HG03457 (cell line): ENCODE measurements at regions not wholly inside any gene's neighbourhood (a gene's known extent, or its start where the extent isn't known, plus 50 kb on each side); places are given as distances from the start of the nearest gene placed in this dataset.
"Not testable (repeated sequence)": the region's sequence is repeated elsewhere in the genome, so short reads cannot be mapped to it uniquely, and the experiment has no call there.

Experiments
- ATAC-seq: cut with Tn5 transposase; IDR thresholded peaks from one replicate; pipeline ENCODE4 v1.9.1; 2021; ENCODE audit warnings: moderate number of reproducible peaks; ENCODE audit not compliant: unreplicated experiment

DNA sequence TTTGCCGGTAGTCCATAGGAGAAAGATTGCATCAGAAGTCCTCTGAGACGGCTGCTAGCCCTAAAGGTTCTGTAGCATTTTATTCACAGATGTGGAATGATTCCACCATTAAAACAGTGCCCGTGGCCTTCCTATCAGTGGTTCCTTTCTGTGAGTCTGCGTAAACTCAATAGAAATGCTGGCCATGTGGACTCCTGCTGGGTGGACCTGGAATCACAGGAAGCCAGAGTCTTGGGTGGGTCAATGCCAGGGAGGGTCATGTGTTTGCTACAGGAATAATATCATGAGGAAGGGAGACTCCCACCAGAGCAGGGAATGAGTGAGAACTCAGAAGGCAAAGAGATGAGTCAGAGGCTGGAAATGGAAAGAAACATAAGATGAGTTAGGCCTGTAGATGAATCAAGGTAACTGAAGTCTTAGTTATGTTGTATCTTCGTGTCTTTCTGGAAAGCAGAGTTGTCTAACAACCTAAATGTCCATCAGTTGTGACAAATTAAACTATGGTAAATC, 410.4 kb upstream of the AUTS2 start:
- no peak for ATAC-seq

DNA sequence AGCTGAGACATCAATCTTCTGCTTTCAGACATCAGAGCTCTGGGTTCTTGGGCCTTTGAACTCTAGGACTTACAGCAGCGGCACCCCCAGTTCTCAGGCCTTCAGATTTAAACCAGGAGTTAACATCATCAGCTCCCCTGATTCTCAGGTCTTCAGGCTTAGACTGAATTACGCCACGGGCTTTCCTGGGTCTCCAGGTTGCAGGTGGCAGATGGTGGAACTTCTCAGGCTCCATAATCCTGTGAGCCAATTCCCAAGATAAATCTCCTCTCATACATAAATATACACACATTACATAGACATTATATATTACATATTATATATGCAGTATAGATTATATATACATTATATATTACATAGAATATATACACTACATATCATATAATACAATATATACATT, 408.9 kb upstream of the AUTS2 start:
- no peak for ATAC-seq

DNA sequence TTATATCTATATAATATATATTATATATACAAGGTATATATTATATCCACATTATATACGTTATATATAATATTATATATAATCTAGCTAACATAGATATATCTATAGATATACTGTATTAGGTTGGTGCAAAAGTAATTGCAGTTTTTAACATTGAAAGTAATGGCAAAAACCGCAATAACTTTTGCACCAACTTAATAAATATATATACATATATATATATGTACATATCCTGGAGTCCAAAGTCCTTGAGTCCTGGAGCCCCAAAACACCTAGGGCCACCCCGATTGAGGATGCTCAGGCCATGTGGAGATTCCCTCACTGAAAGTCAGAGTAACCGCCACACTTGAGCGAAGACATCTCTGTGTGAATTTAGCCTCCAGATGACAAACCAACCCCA, 408.2 kb upstream of the AUTS2 start:
- ATAC-seq, result no peak

DNA sequence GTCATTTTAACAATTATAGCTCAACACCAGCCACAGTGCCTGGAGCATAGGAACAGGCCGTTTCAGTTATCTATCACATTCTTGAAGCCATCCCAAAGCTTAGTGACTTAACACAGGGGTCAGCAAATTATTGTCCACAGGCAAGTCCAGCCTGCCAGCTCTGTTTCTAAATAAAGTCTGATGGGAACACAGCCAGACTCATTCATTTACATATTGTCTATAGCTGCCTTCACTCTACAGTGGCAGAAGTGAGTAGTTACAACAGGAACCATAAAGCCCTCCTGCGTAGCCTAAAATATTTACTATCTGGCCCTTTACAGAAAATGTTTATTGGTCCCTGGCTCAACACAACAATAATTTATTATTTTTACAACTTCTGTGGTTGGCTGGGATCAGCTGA, 407.5 kb upstream of the AUTS2 start:
- ATAC-seq, result no peak

GRCh38 chr7:69192134-69192533, 406.1 kb upstream of the AUTS2 start:
- ATAC-seq, result no peak

DNA sequence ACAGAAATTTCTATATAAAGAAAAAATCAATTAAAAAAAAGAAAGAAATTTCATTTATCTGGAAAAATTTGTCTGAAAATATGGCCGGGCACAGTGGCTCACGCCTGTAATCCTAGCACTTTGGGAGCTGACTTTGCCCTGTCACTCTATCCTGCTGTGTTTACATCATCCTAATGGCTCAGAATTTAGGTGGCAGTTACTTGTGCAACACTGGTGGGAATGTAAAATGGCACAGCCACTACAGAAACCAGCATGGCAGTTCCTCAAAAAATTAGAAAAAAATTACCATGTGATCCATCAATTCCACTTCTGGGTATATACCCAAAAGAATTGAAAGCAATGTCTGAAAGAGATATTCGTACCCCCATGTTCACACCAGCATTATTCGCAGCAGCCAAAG, 405.2 kb upstream of the AUTS2 start:
- ATAC-seq, result no peak

GRCh38 chr7:69196593-69196992, 401.7 kb upstream of the AUTS2 start:
- ATAC-seq, result no peak

DNA sequence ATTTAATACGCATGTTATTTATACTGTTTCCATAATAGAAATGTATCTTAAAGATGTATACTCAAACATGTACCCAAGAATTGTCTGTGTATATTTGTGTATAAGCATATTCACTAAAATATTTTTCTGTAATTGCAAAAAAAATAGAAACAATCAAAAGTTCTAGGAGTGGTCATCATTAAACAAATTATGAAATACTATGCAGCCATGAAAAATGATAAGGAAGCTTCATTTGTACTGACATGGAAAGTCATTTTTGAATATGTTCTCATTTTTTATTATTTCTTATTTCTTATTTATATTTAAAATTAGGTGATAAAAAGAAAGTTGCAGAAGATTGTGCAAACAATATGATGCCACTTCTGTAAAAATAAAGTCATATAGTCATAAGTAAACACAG, 400.0 kb upstream of the AUTS2 start:
- no peak for ATAC-seq

GRCh38 chr7:69199041-69199440, 399.2 kb upstream of the AUTS2 start:
- ATAC-seq, result no peak

- no peak for ATAC-seq
These were observed 398.6 kb upstream of the AUTS2 start for GRCh38 chr7:69199661-69200060.

DNA sequence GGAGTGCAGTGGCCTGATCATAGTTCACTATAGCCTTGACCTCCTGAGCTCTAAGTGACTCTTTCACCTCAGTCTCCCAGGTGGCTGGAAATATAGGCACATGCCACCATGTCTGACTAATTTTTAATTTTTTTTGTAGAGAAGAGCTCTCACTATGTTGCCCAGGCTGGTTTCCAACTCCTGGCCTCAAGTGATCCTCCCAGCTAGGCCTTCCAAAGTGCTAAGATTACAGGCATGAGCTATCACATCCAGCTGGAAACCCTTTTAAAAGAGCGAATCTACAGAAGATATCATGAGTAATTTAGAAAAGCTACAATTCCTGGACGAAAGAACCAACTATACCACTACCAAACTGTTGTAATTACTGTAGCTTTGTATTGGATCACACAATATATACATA, 394.4 kb upstream of the AUTS2 start:
- no peak for ATAC-seq

GRCh38 chr7:69204943-69205342, 393.3 kb upstream of the AUTS2 start:
- ATAC-seq, result no peak

GRCh38 chr7:69205581-69205980, 392.7 kb upstream of the AUTS2 start:
- no peak for ATAC-seq

DNA sequence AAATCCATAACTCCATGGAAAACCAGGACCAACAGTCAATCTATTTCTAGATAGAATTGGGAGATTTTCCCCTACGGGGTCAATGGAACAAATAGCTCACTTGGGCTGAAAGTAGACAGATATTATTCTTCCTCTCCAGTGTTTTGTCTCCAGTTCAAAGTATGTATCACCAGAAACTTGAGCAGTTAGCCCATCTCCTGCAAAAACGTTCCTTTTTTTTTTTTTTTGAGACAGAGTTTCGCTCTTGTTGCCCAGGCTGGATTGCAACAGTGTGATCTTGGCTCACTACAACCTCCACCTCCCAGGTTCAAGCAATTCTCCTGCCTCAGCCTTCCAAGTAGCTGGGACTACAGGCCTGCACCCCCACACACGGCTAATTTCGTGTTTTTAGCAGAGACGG, 390.0 kb upstream of the AUTS2 start:
- ATAC-seq, result no peak

DNA sequence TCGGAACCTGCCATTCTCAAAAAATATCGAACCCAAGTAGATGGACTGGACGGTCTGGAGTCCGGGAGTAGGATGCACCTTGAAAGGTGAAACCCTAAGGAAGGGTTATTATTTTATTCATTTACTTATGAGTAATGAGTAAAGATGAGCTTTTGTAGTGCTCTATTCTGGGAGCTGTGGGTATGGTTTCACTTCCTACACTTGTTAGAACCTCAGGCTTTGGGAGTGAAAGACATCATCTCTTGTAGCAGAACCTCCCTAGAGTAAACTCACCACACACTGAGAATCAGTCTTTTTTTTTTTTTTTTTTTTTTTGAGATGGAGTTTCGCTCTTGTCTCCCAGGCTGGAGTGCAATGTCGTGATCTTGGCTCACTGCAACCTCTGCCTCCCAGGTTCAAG, 389.4 kb upstream of the AUTS2 start:
- no peak for ATAC-seq

GRCh38 chr7:69211336-69211735, 386.9 kb upstream of the AUTS2 start:
- no peak for ATAC-seq

GRCh38 chr7:69211739-69212138, 386.5 kb upstream of the AUTS2 start:
- no peak for ATAC-seq

DNA sequence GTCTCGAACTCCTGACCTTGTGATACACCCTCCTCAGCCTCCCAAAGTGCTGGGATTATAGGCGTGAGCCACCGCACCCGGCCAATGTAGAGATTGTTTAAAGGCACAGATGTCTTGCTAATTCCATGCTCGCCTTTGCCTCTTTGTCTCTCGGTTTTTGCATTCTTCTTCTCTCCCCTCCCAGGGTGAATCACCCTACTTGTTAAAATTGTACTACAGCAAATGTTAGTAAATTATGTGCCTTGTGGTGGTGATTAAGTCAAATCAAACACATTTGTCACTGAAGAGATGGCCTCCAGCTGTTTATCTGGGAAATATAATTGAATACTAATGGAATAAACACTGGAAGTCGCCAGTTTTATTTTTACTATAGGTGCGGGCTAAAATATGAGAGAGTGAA, 384.4 kb upstream of the AUTS2 start:
- no peak for ATAC-seq

DNA sequence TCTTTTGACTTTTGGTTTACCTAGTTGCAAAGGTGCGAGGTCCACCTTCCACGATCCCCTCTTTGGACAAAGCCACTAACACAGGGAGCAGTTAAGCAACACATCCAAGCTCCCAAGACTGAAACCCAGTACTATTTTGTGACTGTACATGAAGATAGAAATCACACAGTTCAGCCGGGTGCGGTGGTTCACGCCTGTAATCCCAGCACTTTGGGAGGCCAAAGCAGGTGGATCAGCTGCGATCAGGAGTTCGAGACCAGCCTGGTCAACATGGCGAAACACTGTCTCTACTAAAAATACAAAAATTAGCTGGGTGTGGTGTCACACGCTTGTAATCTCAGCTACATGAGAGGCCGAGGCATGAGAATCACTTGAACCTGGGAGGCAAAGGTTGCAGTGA, 382.8 kb upstream of the AUTS2 start:
- ATAC-seq, result not testable (repeated sequence)

DNA sequence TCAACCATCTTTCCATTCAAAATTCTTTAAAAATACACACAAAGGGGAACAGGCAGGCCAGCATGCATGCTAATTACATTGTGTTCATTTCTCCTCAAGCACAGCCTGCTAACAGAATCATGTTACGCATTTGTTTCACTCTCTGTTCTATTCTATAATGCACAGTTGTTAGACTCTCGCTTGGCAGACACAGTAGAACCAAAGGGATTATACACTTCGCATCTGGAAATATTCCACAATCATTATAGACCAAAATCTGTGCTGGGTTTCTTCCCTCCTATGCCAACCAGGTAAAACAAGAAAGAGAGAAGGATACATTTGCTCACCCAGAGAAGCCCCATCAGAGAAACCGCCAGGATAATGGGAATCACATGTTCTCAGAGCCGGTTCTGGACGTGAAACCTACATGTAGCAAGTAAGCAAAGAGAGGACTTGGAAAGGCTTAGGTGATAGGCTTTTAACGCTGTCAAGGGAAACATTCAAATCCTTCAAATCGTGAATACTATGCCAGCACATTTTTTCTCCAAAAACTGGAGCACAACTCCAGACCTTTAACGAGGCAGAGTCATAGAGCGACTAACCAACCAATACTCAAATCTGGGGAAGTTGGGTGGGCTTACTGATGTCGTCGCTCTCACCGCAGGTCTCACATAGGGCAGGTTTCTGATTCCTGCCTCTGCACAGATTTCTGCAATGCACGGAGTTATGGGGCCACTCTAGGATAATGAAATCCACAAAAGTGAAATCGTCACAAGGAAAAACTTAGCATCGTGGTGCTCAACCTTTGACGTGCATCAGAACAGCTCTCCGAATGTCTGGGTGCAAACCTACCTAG, 380.5 kb upstream of the AUTS2 start:
- no peak for ATAC-seq

DNA sequence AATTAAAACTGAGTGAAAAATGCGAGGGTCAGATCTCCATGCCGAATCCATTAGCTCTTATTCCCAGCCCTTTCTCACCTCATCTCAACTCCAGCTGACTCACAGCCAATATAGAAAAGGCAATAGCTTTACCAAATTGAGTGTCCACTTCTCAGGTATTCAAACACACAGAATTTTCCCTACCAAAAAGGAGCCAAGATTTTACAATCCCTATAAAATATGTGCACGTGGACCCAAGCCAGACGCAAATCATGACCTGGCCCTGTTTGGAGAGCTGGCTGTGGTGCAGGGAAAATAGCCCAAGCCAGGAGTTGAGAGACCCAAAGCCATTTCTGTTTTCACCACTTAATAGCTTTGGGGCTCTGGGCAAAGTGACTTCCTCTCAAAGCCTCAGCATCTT, 379.7 kb upstream of the AUTS2 start:
- no peak for ATAC-seq

DNA sequence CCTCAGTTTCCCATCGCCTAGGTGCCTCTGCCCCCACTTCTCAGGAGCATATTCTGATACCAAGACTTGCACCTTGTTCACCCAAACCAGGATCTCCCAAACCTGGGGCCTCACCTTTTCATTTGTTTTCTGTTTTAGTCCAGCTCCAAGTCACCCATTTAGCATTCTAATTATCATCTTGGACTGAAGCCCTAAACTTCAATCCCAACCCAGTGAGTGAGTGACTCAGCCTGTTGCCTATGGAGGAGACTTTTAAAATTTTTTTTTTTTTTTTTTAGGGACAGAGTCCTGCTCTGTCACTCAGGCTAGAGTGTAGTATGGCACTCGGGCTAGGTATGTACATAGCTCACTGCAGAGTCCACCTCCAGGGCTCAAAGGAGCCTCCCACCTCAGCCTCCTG, 378.9 kb upstream of the AUTS2 start:
- ATAC-seq, result no peak
